Endothelial cell of umbilical vein (primary cell): ENCODE measurements at regions not wholly inside any gene's neighbourhood (a gene's known extent, or its start where the extent isn't known, plus 50 kb on each side); places are given as distances from the start of the nearest gene placed in this dataset.

Experiments
- BruUV-seq: library from RNA; stranded (reverse); fragments of 400-500 nt; replicated peaks from 2 replicates; lab custom pipeline; 2021; lab: Mats Ljungman, UMichigan
- CTCF ChIA-PET: fragments of 300-600, 350-600 bp; sonication (Branson Sonifier 250); formaldehyde crosslinking; loops from one replicate; lab custom pipeline; 2021; ENCODE audit warnings: antibody characterized with exemption, inconsistent platforms; lab: Charles Lee
- POLR2A ChIA-PET: fragments of 300-600, 350-600 bp; sonication (Branson Sonifier 250); formaldehyde crosslinking; loops from one replicate; lab custom pipeline; 2021; ENCODE audit warnings: antibody characterized with exemption, inconsistent platforms; lab: Charles Lee
- DNase-seq: peaks from one replicate; pipeline ENCODE4 v3.0.0-alpha.2; 2011; ENCODE audit warnings: low read depth, low spot score
- FAIRE-seq: peaks from 2 replicates; lab custom pipeline; 2011; peaks lifted over from hg19 to GRCh38; lab: Jason Lieb, UNC
- H2AFZ ChIP-seq: 2 replicates; pipeline ENCODE4 v1.6.0; 2012; ENCODE audit warnings: low read depth, low read length, control low read depth, inconsistent platforms
- H3K27ac ChIP-seq: 2 replicates; pipeline ENCODE4 v1.5.1; 2011; ENCODE audit warnings: low read depth, mild to moderate bottlenecking, control low read depth, low read length, moderate library complexity; ENCODE audit not compliant: insufficient read depth
- H3K27me3 ChIP-seq, 2 experiments: 2 replicates each; pipeline versions ENCODE4 v1.6.0 to v1.6.1; 2011; ENCODE audit warnings: low read length in 2 of 2, mixed read lengths in 1 of 2; ENCODE audit not compliant: control insufficient read depth in 2 of 2, insufficient read depth in 2 of 2
- H3K36me3 ChIP-seq, 2 experiments: 2 replicates in 1 of 2; 3 replicates in 1 of 2; pipeline ENCODE4 v1.5.1; 2011; ENCODE audit warnings: low read length in 2 of 2, mild to moderate bottlenecking in 1 of 2, moderate library complexity in 1 of 2; ENCODE audit not compliant: control insufficient read depth in 2 of 2, insufficient read depth in 2 of 2; ENCODE audit errors: extremely low read depth in 1 of 2
- H3K4me1 ChIP-seq: 3 replicates; pipeline ENCODE4 v1.5.1; 2011; ENCODE audit warnings: mild to moderate bottlenecking, low read length; ENCODE audit not compliant: control insufficient read depth, insufficient read depth; ENCODE audit errors: extremely low read depth
- H3K4me2 ChIP-seq: 2 replicates; pipeline ENCODE4 v1.6.1; 2011; ENCODE audit warnings: low read length, control low read depth, mixed read lengths; ENCODE audit not compliant: insufficient read depth
- H3K4me3 ChIP-seq, 3 experiments: fragments of 200-600 bp in 1 of 3; sonication (generic), shearing (Covaris generic) in 1 of 3; replicated peaks in 1 of 3; 2 replicates each; pipeline ENCODE4 v1.5.1; 2011 to 2016; ENCODE audit warnings: control low read depth in 3 of 3, low read length in 3 of 3, mild to moderate bottlenecking in 2 of 3, inconsistent platforms in 1 of 3, low read depth in 1 of 3, moderate library complexity in 1 of 3; ENCODE audit not compliant: insufficient read depth in 1 of 3
- H3K79me2 ChIP-seq: 2 replicates; pipeline ENCODE4 v1.6.0; 2012; ENCODE audit warnings: low read length, inconsistent platforms; ENCODE audit not compliant: control insufficient read depth, insufficient read depth
- H3K9ac ChIP-seq: replicated peaks from 2 replicates; pipeline ENCODE3; 2011; ENCODE audit warnings: low read length, control low read depth; ENCODE audit not compliant: insufficient read depth; ENCODE audit errors: extremely low read depth
- H3K9me1 ChIP-seq: replicated peaks from 3 replicates; pipeline ENCODE4 v1.6.0; 2011; ENCODE audit warnings: mild to moderate bottlenecking, low read length; ENCODE audit not compliant: control insufficient read depth, insufficient read depth; ENCODE audit errors: extremely low read depth
- H3K9me3 ChIP-seq: replicated peaks from 2 replicates; pipeline ENCODE4 v1.5.1; 2012; ENCODE audit warnings: low read length, inconsistent platforms; ENCODE audit not compliant: control insufficient read depth, insufficient read depth
- H4K20me1 ChIP-seq: replicated peaks from 2 replicates; pipeline ENCODE3; 2011; ENCODE audit warnings: mild to moderate bottlenecking, low read length; ENCODE audit not compliant: control insufficient read depth, insufficient read depth; ENCODE audit errors: extremely low read depth
- CTCF ChIP-seq, 2 donors: IDR thresholded peaks; 1 replicate in 1 of 2; 2 replicates in 1 of 2; pipeline ENCODE4 v1.5.1; 2011; ENCODE audit warnings: low read length in 2 of 2, mild to moderate bottlenecking in 2 of 2, moderate library complexity in 2 of 2, control low read depth in 1 of 2, inconsistent platforms in 1 of 2, low read depth in 1 of 2; ENCODE audit not compliant: insufficient read depth in 1 of 2; ENCODE audit errors: extremely low read depth in 1 of 2
- EZH2 ChIP-seq: IDR thresholded peaks from 2 replicates; pipeline ENCODE4 v1.6.1; 2012; ENCODE audit warnings: borderline replicate concordance, low read depth, mild to moderate bottlenecking, moderate library complexity, low read length, inconsistent platforms; ENCODE audit not compliant: severe bottlenecking
- FOS ChIP-seq: IDR thresholded peaks from 2 replicates; pipeline ENCODE4 v1.6.1; 2011; ENCODE audit warnings: mild to moderate bottlenecking, low read length, moderate library complexity, borderline replicate concordance; ENCODE audit not compliant: insufficient read depth
- GATA2 ChIP-seq: IDR thresholded peaks from 2 replicates; pipeline ENCODE4 v1.7.0; 2011; ENCODE audit warnings: low read depth, mild to moderate bottlenecking, moderate library complexity, mixed read lengths, low read length; ENCODE audit not compliant: insufficient read length, insufficient read depth
- JUN ChIP-seq: IDR thresholded peaks from 2 replicates; pipeline ENCODE4 v1.6.1; 2011; ENCODE audit warnings: borderline replicate concordance, low read depth; ENCODE audit not compliant: insufficient read length, insufficient read depth
- MYC ChIP-seq: IDR thresholded peaks from one replicate; pipeline ENCODE4 v1.6.1; 2011; ENCODE audit warnings: mild to moderate bottlenecking, low read depth, low read length
- POLR2A ChIP-seq: IDR thresholded peaks from 2 replicates; pipeline ENCODE4 v1.6.1; 2012; ENCODE audit warnings: low read depth, mild to moderate bottlenecking, control low read depth, low read length
- POLR2AphosphoS5 ChIP-seq: IDR thresholded peaks from 2 replicates; pipeline ENCODE4 v1.6.1; 2012; ENCODE audit warnings: low read depth, mild to moderate bottlenecking, control low read depth, low read length, moderate library complexity; ENCODE audit not compliant: insufficient read depth
- dilution Hi-C: fragments of 300-500 bp; cut with MboI; formaldehyde crosslinking; loops from one replicate; pipeline ENCODE4 v1.15.0; 2019; ENCODE audit warnings: low sequenced_read_pairs; ENCODE audit not compliant: extremely low pct_ligation_motif_present
- intact Hi-C: fragments of 100-400 bp; cut with micrococcal nuclease; formaldehyde crosslinking; loops from one replicate; pipeline ENCODE4 v1.10.0; 2022
- TF ChIP-seq, protein P1 (sequence below): IDR thresholded peaks from 2 replicates; pipeline ENCODE4 v1.6.1; 2011; ENCODE audit not compliant: insufficient read depth, insufficient read length

GRCh38 chr10:130772676-130773075 lies 538.8 kb downstream of the TCERG1L start:
- no peak overlapping the region for H3K4me2 ChIP-seq
- no peak overlapping the region for H2AFZ ChIP-seq
- dilution Hi-C loops (no loop called here), intact Hi-C loops (no loop called here)
- H3K4me1 ChIP-seq, result no peaks in the 10 kb centered on the region
- H3K27me3 ChIP-seq, result no peaks in the 10 kb centered on the region
- peaks cover 8% of the 10 kb centered on the region for H3K9me3 ChIP-seq
- TF ChIP-seq, protein P1, sequence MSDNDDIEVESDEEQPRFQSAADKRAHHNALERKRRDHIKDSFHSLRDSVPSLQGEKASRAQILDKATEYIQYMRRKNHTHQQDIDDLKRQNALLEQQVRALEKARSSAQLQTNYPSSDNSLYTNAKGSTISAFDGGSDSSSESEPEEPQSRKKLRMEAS, result no peak
- no peak for TF ChIP-seq POLR2AphosphoS5
- no peak for TF ChIP-seq FOS
- TF ChIP-seq POLR2A, result no peak
- TF ChIP-seq GATA2, result no peak
- no peak for TF ChIP-seq CTCF (IDR thresholded peaks at IDR 0.05; ENCODE audit: extremely low read depth in 1 of 2, insufficient read depth in 1 of 2, low read depth in 1 of 2, low read length in 2 of 2)
- no peak for TF ChIP-seq JUN
- no peak for TF ChIP-seq MYC
- TF ChIP-seq EZH2, result no peak
- no peak overlapping the region for H3K4me3 ChIP-seq
- H3K9me1 ChIP-seq, result no peaks in the 10 kb centered on the region
- ChIA-PET CTCF (no interaction called here), POLR2A (no interaction called here)
- no peak overlapping the region for H3K27ac ChIP-seq
- H3K9ac ChIP-seq, result no peak overlapping the region
- BruUV-seq, result no TSS peak
- DNase-seq (no peak), FAIRE-seq (no peak)
- no peaks in the 10 kb centered on the region for H4K20me1 ChIP-seq
- H3K79me2 ChIP-seq, result no peaks in the 10 kb centered on the region
- no peaks in the 10 kb centered on the region for H3K36me3 ChIP-seq
